IPS-20b (cell line): ENCODE measurements at regions not wholly inside any gene's neighbourhood (a gene's known extent, or its start where the extent isn't known, plus 50 kb on each side); places are given as distances from the start of the nearest gene placed in this dataset.

Experiments
- H3K27ac ChIP-seq: one replicate; pipeline ENCODE4 v1.5.1; 2013; ENCODE audit warnings: low read length
- H3K27me3 ChIP-seq: 2 replicates; pipeline ENCODE4 v1.6.1; 2013; ENCODE audit warnings: mild to moderate bottlenecking, low read length, inconsistent platforms; ENCODE audit not compliant: insufficient read depth
- H3K36me3 ChIP-seq: 2 replicates; pipeline ENCODE4 v1.6.1; 2013; ENCODE audit warnings: low read depth, mild to moderate bottlenecking, inconsistent platforms, low read length, moderate library complexity; ENCODE audit not compliant: insufficient read depth
- H3K4me1 ChIP-seq: 2 replicates; pipeline ENCODE4 v1.6.1; 2013; ENCODE audit warnings: mild to moderate bottlenecking, control low read depth, inconsistent platforms, low read length, moderate library complexity; ENCODE audit not compliant: insufficient read depth
- H3K4me3 ChIP-seq: 2 replicates; pipeline ENCODE4 v1.5.1; 2013; ENCODE audit warnings: mild to moderate bottlenecking, low read length, inconsistent platforms
- H3K9ac ChIP-seq: 2 replicates; pipeline ENCODE4 v1.6.1; 2013; ENCODE audit warnings: low read depth, mild to moderate bottlenecking, inconsistent platforms, low read length, moderate library complexity
- H3K9me3 ChIP-seq: 2 replicates; pipeline ENCODE4 v1.6.1; 2013; ENCODE audit warnings: mild to moderate bottlenecking, low read depth, low read length, inconsistent platforms; ENCODE audit not compliant: insufficient read depth

GRCh38 chr6:134376785-134377184 lies 58.9 kb upstream of the SGK1 start:
- Histone ChIP-seq H3K27ac (no peak overlapping the region), H3K36me3 (no peaks in the 10 kb centered on the region), H3K9ac (no peak overlapping the region), H3K4me3 (no peak overlapping the region), H3K9me3 (no peaks in the 10 kb centered on the region), H3K27me3 (no peaks in the 10 kb centered on the region), H3K4me1 (peaks cover 6% of the 10 kb centered on the region; the same call in 1 of the 2 replicates)

- H3K9me3 ChIP-seq = no peaks in the 10 kb centered on the region
- H3K9ac ChIP-seq = no peak overlapping the region
- H3K27ac ChIP-seq = no peak overlapping the region
- H3K27me3 ChIP-seq = no peaks in the 10 kb centered on the region
- H3K4me3 ChIP-seq = no peak overlapping the region
- H3K36me3 ChIP-seq = no peaks in the 10 kb centered on the region
- H3K4me1 ChIP-seq = peaks cover 6% of the 10 kb centered on the region; the same call in 1 of the 2 replicates
These were observed 57.3 kb upstream of the SGK1 start for GRCh38 chr6:134375220-134375580.

GRCh38 chr6:134374491-134375219 lies 56.7 kb upstream of the SGK1 start:
- Histone ChIP-seq H3K9ac (no peak overlapping the region), H3K27ac (no peak overlapping the region), H3K4me3 (no peak overlapping the region)

GRCh38 chr6:134373993-134374392 lies 56.1 kb upstream of the SGK1 start:
- H3K27ac ChIP-seq = no peak overlapping the region
- H3K27me3 ChIP-seq = no peaks in the 10 kb centered on the region
- no peak overlapping the region for H3K4me3 ChIP-seq
- no peaks in the 10 kb centered on the region for H3K9me3 ChIP-seq
- no peaks in the 10 kb centered on the region for H3K36me3 ChIP-seq
- H3K4me1 ChIP-seq = no peaks in the 10 kb centered on the region
- H3K9ac ChIP-seq = no peak overlapping the region

More at GRCh38 chr6:134374491-134375219, 56.7 kb upstream of the SGK1 start:
- Histone ChIP-seq H3K27me3 (no peaks in the 10 kb centered on the region), H3K4me1 (peaks cover 6% of the 10 kb centered on the region; the same call in 1 of the 2 replicates), H3K9me3 (no peaks in the 10 kb centered on the region), H3K36me3 (no peaks in the 10 kb centered on the region)

- H3K4me1 ChIP-seq = no peaks in the 10 kb centered on the region
- no peak overlapping the region for H3K27ac ChIP-seq
- no peaks in the 10 kb centered on the region for H3K9me3 ChIP-seq
- no peak overlapping the region for H3K9ac ChIP-seq
- no peaks in the 10 kb centered on the region for H3K27me3 ChIP-seq
- no peaks in the 10 kb centered on the region for H3K36me3 ChIP-seq
- H3K4me3 ChIP-seq = no peak overlapping the region
These were observed 55.5 kb upstream of the SGK1 start for GRCh38 chr6:134373282-134373922.

GRCh38 chr6:134372603-134373281 lies 54.8 kb upstream of the SGK1 start:
- Histone ChIP-seq H3K27me3 (no peaks in the 10 kb centered on the region), H3K9ac (no peak overlapping the region), H3K9me3 (no peaks in the 10 kb centered on the region), H3K4me3 (no peak overlapping the region), H3K4me1 (no peaks in the 10 kb centered on the region), H3K27ac (no peak overlapping the region), H3K36me3 (no peaks in the 10 kb centered on the region)

GRCh38 chr6:134368670-134369069 lies 50.8 kb upstream of the SGK1 start:
- no peaks in the 10 kb centered on the region for H3K9me3 ChIP-seq
- H3K27me3 ChIP-seq = no peaks in the 10 kb centered on the region
- H3K27ac ChIP-seq = no peak overlapping the region
- H3K4me1 ChIP-seq = no peaks in the 10 kb centered on the region
- H3K9ac ChIP-seq = no peak overlapping the region
- no peaks in the 10 kb centered on the region for H3K36me3 ChIP-seq
- no peak overlapping the region for H3K4me3 ChIP-seq
